Activated naive CD4-positive, alpha-beta T cell treated with anti-CD3 and anti-CD28 coated beads for 36 hours (primary cell): ENCODE measurements at regions not wholly inside any gene's neighbourhood (a gene's known extent, or its start where the extent isn't known, plus 50 kb on each side); places are given as distances from the start of the nearest gene placed in this dataset.
"Not testable (repeated sequence)": the region's sequence is repeated elsewhere in the genome, so short reads cannot be mapped to it uniquely, and the experiment has no call there.

Experiments
- CTCF ChIA-PET: fragments of 350-600 bp; sonication (Branson Sonifier 250); formaldehyde crosslinking; loops from one replicate; lab custom pipeline; 2021; ENCODE audit warnings: antibody characterized with exemption; lab: Charles Lee
- DNase-seq: peaks from one replicate; pipeline ENCODE4 v3.0.0-alpha.2; 2020
- H3K27ac Mint-ChIP-seq: one replicate; pipeline ENCODE4 v1.8.0; 2021; ENCODE audit warnings: mild to moderate bottlenecking, mixed read lengths
- H3K27me3 Mint-ChIP-seq: one replicate; pipeline ENCODE4 v1.8.0; 2021; ENCODE audit warnings: low read depth, mixed read lengths
- H3K36me3 Mint-ChIP-seq: one replicate; pipeline ENCODE4 v1.8.0; 2021; ENCODE audit warnings: low read depth, mixed read lengths
- H3K4me1 Mint-ChIP-seq: one replicate; pipeline ENCODE4 v1.8.0; 2021; ENCODE audit warnings: low read depth, mixed read lengths
- H3K4me3 Mint-ChIP-seq: one replicate; pipeline ENCODE4 v1.8.0; 2021; ENCODE audit warnings: mild to moderate bottlenecking, moderate library complexity, mixed read lengths
- H3K9me3 Mint-ChIP-seq: one replicate; pipeline ENCODE4 v1.8.0; 2021; ENCODE audit warnings: mixed read lengths
- intact Hi-C: fragments of 100-400 bp; cut with micrococcal nuclease; formaldehyde crosslinking; loops from one replicate; pipeline ENCODE4 v1.15.1; 2023

DNA sequence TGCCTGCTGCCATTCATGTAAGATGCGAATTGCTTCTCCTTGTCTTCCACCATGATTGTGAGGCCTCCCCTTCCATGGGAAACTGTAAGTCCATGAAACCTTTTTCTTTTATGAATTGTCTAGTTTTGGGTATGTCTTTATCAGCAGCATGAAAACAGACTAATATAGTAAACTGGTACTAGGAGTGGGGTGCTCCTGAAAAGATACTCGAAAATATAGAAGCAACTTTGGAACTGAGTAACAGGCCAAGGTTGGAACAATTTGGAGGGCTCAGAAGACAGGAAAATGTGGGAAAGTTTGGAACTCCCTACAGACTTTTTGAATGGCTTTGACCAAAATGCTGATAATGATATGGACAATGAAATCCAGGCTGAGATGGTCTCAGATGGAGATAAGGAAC, 53.8 kb upstream of the SPATA16 start:
- H3K4me1 Mint-ChIP-seq, H3K27ac Mint-ChIP-seq, CTCF ChIA-PET, H3K27me3 Mint-ChIP-seq, H3K36me3 Mint-ChIP-seq, H3K4me3 Mint-ChIP-seq, H3K9me3 Mint-ChIP-seq, intact Hi-C loops, DNase-seq: not testable (repeated sequence)

GRCh38 chr3:173191611-173192010, 50.6 kb upstream of the SPATA16 start:
- CTCF ChIA-PET, result no interaction called here
- Mint-ChIP-seq H3K27ac (no peak overlapping the region), H3K9me3 (peaks cover 3% of the 10 kb centered on the region), H3K4me3 (no peak overlapping the region), H3K4me1 (no peaks in the 10 kb centered on the region), H3K36me3 (no peaks in the 10 kb centered on the region), H3K27me3 (no peaks in the 10 kb centered on the region)
- DNase-seq, result no peak
- intact Hi-C loops, result no loop called here
